ENCODE measurements at regions not wholly inside any gene's neighbourhood (a gene's known extent, or its start where the extent isn't known, plus 50 kb on each side); places are given as distances from the start of the nearest gene placed in this dataset.

- H3K9me2 ChIP-seq (replicated peaks; ENCODE audit: low read depth, low read length) = no peaks in the 10 kb centered on the region
- H3K36me3 ChIP-seq (ENCODE audit: insufficient read depth, low read length) = no peaks in the 10 kb centered on the region
- H3K27me3 ChIP-seq (ENCODE audit: insufficient read depth, low read length, poor library complexity, severe bottlenecking) = no peaks in the 10 kb centered on the region
- H3K4me1 ChIP-seq (ENCODE audit: insufficient read depth, low read length, poor library complexity, severe bottlenecking) = peaks cover 17% of the 10 kb centered on the region
- no peaks in the 10 kb centered on the region for H3K79me2 ChIP-seq (ENCODE audit: insufficient read depth, low read length)
- no peaks in the 10 kb centered on the region for H4K20me1 ChIP-seq (ENCODE audit: insufficient read depth, low read length, poor library complexity, severe bottlenecking)
- no peaks in the 10 kb centered on the region for H3K9me3 ChIP-seq (ENCODE audit: insufficient read depth, low read depth, low read length)
- no peak overlapping the region for H3K9ac ChIP-seq (ENCODE audit: low read depth, low read length, poor library complexity, severe bottlenecking)
- H2AFZ ChIP-seq (ENCODE audit: low read length) = no peak overlapping the region; the same call in 1 of the 2 replicates
- H3K4me3 ChIP-seq (ENCODE audit: low read length, poor library complexity, severe bottlenecking) = no peak overlapping the region
- H3K4me2 ChIP-seq (ENCODE audit: low read depth, low read length, poor library complexity, severe bottlenecking) = no peak overlapping the region
- TF ChIP-seq CTCF (conservative IDR thresholded peaks at IDR 0.05; ENCODE audit: low read length) (no peak), EZH2phosphoT487 (IDR thresholded peaks at IDR 0.05; ENCODE audit: borderline replicate concordance) (no peak)
- no peaks in the 10 kb centered on the region for H3F3A ChIP-seq (ENCODE audit: low read depth)
Measured at GRCh38 chr4:100286636-100287035, 96.4 kb upstream of the DDIT4L start.

GRCh38 chr4:100285121-100285520, 94.9 kb upstream of the DDIT4L start:
- Histone ChIP-seq H2AFZ (ENCODE audit: low read length) (no peak overlapping the region), H3K27me3 (ENCODE audit: insufficient read depth, low read length, poor library complexity, severe bottlenecking) (no peaks in the 10 kb centered on the region), H3F3A (ENCODE audit: low read depth) (no peaks in the 10 kb centered on the region), H3K9ac (ENCODE audit: low read depth, low read length, poor library complexity, severe bottlenecking) (no peak overlapping the region), H4K20me1 (ENCODE audit: insufficient read depth, low read length, poor library complexity, severe bottlenecking) (no peaks in the 10 kb centered on the region), H3K9me3 (ENCODE audit: insufficient read depth, low read depth, low read length) (no peaks in the 10 kb centered on the region), H3K9me2 (replicated peaks; ENCODE audit: low read depth, low read length) (no peaks in the 10 kb centered on the region), H3K4me1 (ENCODE audit: insufficient read depth, low read length, poor library complexity, severe bottlenecking) (peaks cover 13% of the 10 kb centered on the region), H3K79me2 (ENCODE audit: insufficient read depth, low read length) (no peaks in the 10 kb centered on the region), H3K36me3 (ENCODE audit: insufficient read depth, low read length) (no peaks in the 10 kb centered on the region), H3K4me3 (ENCODE audit: low read length, poor library complexity, severe bottlenecking) (no peak overlapping the region), H3K4me2 (ENCODE audit: low read depth, low read length, poor library complexity, severe bottlenecking) (no peak overlapping the region)
- TF ChIP-seq EZH2phosphoT487 (IDR thresholded peaks at IDR 0.05; ENCODE audit: borderline replicate concordance) (no peak), CTCF (conservative IDR thresholded peaks at IDR 0.05; ENCODE audit: low read length) (no peak)

GRCh38 chr4:100284129-100284880, 94.0 kb upstream of the DDIT4L start:
- no peaks in the 10 kb centered on the region for H3K9me3 ChIP-seq (ENCODE audit: insufficient read depth, low read depth, low read length)
- no peaks in the 10 kb centered on the region for H3K79me2 ChIP-seq (ENCODE audit: insufficient read depth, low read length)
- no peaks in the 10 kb centered on the region for H3K9me2 ChIP-seq (replicated peaks; ENCODE audit: low read depth, low read length)
- no peak overlapping the region for H3K4me3 ChIP-seq (ENCODE audit: low read length, poor library complexity, severe bottlenecking)
- TF ChIP-seq CTCF (conservative IDR thresholded peaks at IDR 0.05; ENCODE audit: low read length) (no peak), EZH2phosphoT487 (IDR thresholded peaks at IDR 0.05; ENCODE audit: borderline replicate concordance) (no peak)
- H3K27me3 ChIP-seq (ENCODE audit: insufficient read depth, low read length, poor library complexity, severe bottlenecking) = no peaks in the 10 kb centered on the region
- no peak overlapping the region for H3K4me2 ChIP-seq (ENCODE audit: low read depth, low read length, poor library complexity, severe bottlenecking)
- no peaks in the 10 kb centered on the region for H4K20me1 ChIP-seq (ENCODE audit: insufficient read depth, low read length, poor library complexity, severe bottlenecking)
- H3K36me3 ChIP-seq (ENCODE audit: insufficient read depth, low read length) = no peaks in the 10 kb centered on the region
- no peak overlapping the region for H3K9ac ChIP-seq (ENCODE audit: low read depth, low read length, poor library complexity, severe bottlenecking)
- H2AFZ ChIP-seq (ENCODE audit: low read length) = no peak overlapping the region
- H3F3A ChIP-seq (ENCODE audit: low read depth) = no peaks in the 10 kb centered on the region
- H3K4me1 ChIP-seq (ENCODE audit: insufficient read depth, low read length, poor library complexity, severe bottlenecking) = peaks cover 5% of the 10 kb centered on the region

All from Loucy (cell line).